Esophagus squamous epithelium (tissue), 4 donors: ENCODE measurements at regions not wholly inside any gene's neighbourhood (a gene's known extent, or its start where the extent isn't known, plus 50 kb on each side); places are given as distances from the start of the nearest gene placed in this dataset.

Source experiments
- POLR2A ChIP-seq, 4 donors: fragments of 450-650 bp; IDR thresholded peaks; one replicate each; pipeline ENCODE4 v1.6.1; 2017; ENCODE audit warnings: antibody characterized with exemption in 4 of 4, mild to moderate bottlenecking in 4 of 4, moderate library complexity in 3 of 4
- TF ChIP-seq, protein P1 (sequence below), 6 experiments: fragments of 450-650 bp in 4 of 6; fragments of 200-600 bp in 2 of 6; sonication (generic) in 2 of 6; IDR thresholded peaks; one replicate each; pipeline ENCODE4 v1.5.1; 2016 to 2019; ENCODE audit warnings: antibody characterized with exemption in 6 of 6, mild to moderate bottlenecking in 4 of 6, moderate library complexity in 4 of 6

DNA sequence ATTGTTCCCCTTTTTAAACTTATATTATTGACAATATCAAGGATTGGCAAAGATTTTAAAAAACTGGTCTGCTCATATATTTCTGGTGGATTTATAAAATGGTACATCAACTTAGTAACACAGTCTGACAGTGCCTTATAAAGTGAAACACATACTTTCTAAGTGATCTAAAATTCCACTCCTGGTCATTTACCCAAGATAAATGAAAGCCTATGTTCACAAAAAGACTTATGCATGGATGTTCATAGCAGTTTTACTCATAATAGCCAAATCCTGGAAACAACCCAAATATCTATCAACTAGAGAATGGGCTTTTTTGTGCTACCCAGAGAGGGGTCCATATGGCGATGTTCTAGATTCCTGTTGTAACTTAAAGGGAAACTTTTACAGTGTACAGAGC, 222.4 kb upstream of the FAM83B start:
- TF ChIP-seq, protein P1, sequence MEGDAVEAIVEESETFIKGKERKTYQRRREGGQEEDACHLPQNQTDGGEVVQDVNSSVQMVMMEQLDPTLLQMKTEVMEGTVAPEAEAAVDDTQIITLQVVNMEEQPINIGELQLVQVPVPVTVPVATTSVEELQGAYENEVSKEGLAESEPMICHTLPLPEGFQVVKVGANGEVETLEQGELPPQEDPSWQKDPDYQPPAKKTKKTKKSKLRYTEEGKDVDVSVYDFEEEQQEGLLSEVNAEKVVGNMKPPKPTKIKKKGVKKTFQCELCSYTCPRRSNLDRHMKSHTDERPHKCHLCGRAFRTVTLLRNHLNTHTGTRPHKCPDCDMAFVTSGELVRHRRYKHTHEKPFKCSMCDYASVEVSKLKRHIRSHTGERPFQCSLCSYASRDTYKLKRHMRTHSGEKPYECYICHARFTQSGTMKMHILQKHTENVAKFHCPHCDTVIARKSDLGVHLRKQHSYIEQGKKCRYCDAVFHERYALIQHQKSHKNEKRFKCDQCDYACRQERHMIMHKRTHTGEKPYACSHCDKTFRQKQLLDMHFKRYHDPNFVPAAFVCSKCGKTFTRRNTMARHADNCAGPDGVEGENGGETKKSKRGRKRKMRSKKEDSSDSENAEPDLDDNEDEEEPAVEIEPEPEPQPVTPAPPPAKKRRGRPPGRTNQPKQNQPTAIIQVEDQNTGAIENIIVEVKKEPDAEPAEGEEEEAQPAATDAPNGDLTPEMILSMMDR (IDR thresholded peaks at IDR 0.05), result no peak
- no peak for TF ChIP-seq POLR2A (IDR thresholded peaks at IDR 0.05)
